ENCODE measurements at regions not wholly inside any gene's neighbourhood (a gene's known extent, or its start where the extent isn't known, plus 50 kb on each side); places are given as distances from the start of the nearest gene placed in this dataset.

GRCh38 chr12:77392467-77393088, 327.2 kb upstream of the E2F7 start:
- TF ChIP-seq, protein P1, sequence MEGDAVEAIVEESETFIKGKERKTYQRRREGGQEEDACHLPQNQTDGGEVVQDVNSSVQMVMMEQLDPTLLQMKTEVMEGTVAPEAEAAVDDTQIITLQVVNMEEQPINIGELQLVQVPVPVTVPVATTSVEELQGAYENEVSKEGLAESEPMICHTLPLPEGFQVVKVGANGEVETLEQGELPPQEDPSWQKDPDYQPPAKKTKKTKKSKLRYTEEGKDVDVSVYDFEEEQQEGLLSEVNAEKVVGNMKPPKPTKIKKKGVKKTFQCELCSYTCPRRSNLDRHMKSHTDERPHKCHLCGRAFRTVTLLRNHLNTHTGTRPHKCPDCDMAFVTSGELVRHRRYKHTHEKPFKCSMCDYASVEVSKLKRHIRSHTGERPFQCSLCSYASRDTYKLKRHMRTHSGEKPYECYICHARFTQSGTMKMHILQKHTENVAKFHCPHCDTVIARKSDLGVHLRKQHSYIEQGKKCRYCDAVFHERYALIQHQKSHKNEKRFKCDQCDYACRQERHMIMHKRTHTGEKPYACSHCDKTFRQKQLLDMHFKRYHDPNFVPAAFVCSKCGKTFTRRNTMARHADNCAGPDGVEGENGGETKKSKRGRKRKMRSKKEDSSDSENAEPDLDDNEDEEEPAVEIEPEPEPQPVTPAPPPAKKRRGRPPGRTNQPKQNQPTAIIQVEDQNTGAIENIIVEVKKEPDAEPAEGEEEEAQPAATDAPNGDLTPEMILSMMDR (IDR thresholded peaks at IDR 0.05; ENCODE audit: low read depth, low read length, missing control alignments) = no peak
- DNase-seq (ENCODE audit: low read depth) = no peak
- H3K4me3 ChIP-seq (ENCODE audit: low read depth, low read length) = no peak overlapping the region

GRCh38 chr12:77388445-77389265, 323.3 kb upstream of the E2F7 start:
- no peak for DNase-seq (ENCODE audit: low read depth)
- TF ChIP-seq, protein P1 (IDR thresholded peaks at IDR 0.05; ENCODE audit: low read depth, low read length, missing control alignments) = no peak
- H3K4me3 ChIP-seq (ENCODE audit: low read depth, low read length) = no peak overlapping the region

GRCh38 chr12:77387671-77388070, 322.3 kb upstream of the E2F7 start:
- no peak for DNase-seq (ENCODE audit: low read depth)
- H3K4me3 ChIP-seq (ENCODE audit: low read depth, low read length) = no peak overlapping the region
- TF ChIP-seq, protein P1 (IDR thresholded peaks at IDR 0.05; ENCODE audit: low read depth, low read length, missing control alignments) = no peak

DNA sequence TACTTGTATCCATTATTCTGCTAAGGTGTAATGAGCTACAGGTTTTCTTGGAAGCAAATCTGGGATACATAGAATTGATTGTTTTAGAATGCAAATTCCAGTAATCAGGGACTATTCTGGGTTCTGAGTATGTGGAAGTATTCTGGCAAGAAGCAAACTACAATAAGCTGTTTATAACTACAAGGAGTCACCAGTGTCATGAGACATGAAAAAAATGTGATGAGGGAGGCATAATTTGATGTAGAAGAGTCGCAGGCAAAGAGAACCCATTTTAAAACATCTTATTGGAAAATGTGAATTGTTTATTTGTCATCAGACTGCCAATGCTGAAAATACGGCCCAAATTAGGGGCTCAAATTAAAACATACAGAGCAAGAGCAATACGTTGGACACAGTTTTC, 321.8 kb upstream of the E2F7 start:
- no peak overlapping the region for H3K4me3 ChIP-seq (ENCODE audit: low read depth, low read length)
- DNase-seq (ENCODE audit: low read depth) = no peak
- TF ChIP-seq, protein P1 (IDR thresholded peaks at IDR 0.05; ENCODE audit: low read depth, low read length, missing control alignments) = no peak

DNA sequence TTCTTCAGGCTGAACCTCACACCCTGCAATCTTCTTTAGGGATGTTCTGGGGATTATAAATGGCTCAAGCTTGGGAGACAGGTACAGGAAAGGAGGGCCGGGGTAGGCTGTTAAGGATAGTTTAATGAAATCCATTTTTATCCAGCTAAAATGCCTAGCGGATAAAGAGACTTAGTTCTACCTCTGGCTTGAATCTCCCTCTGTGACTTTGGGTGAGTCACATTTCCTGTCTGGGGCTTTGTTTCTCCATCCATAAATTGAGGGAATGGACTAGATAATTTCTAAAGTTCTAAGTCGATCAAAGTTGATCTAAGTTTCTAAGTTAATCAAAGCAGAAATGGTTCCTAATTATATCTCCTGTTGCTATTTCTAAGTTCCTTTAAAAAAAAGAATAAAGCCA, 319.6 kb upstream of the E2F7 start:
- no peak overlapping the region for H3K4me3 ChIP-seq (ENCODE audit: low read depth, low read length)
- DNase-seq (ENCODE audit: low read depth) = no peak
- TF ChIP-seq, protein P1 (IDR thresholded peaks at IDR 0.05; ENCODE audit: low read depth, low read length, missing control alignments) = no peak

- no peak overlapping the region for H3K4me3 ChIP-seq (ENCODE audit: low read depth, low read length)
- DNase-seq (ENCODE audit: low read depth) = no peak
- TF ChIP-seq, protein P1 (IDR thresholded peaks at IDR 0.05; ENCODE audit: low read depth, low read length, missing control alignments) = no peak
Observed at GRCh38 chr12:77382096-77382742, 316.9 kb upstream of the E2F7 start.
